ENCODE measurements at regions not wholly inside any gene's neighbourhood (a gene's known extent, or its start where the extent isn't known, plus 50 kb on each side); places are given as distances from the start of the nearest gene placed in this dataset.

DNA sequence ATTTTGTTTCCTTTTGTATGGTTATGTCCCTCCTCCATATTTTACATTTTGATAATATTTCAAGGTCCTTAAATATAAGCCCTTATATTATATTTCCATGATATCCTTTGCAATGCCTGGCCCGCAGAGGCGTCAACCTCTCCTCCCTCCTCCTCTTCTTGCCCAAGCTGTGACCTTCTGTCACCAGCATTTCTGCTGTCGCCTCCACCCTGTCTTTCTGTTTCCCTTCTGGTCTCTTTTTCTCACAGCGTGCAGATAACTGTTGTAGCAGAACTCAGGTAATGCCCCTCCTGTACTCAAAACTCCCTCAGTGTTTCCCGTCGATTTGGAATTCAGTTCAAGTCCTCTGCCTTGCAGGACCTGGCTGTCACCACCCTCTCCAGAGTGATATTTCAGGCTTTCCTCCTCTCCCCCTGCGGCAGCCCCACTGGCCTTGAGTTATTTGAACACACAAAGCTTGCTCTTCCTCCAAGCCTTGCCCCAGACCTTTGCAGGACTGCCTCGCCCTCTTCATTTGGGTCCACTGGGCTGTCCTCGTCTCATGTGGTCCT lies 709.3 kb downstream of the DCDC2C start:
- TF ChIP-seq, protein P1, sequence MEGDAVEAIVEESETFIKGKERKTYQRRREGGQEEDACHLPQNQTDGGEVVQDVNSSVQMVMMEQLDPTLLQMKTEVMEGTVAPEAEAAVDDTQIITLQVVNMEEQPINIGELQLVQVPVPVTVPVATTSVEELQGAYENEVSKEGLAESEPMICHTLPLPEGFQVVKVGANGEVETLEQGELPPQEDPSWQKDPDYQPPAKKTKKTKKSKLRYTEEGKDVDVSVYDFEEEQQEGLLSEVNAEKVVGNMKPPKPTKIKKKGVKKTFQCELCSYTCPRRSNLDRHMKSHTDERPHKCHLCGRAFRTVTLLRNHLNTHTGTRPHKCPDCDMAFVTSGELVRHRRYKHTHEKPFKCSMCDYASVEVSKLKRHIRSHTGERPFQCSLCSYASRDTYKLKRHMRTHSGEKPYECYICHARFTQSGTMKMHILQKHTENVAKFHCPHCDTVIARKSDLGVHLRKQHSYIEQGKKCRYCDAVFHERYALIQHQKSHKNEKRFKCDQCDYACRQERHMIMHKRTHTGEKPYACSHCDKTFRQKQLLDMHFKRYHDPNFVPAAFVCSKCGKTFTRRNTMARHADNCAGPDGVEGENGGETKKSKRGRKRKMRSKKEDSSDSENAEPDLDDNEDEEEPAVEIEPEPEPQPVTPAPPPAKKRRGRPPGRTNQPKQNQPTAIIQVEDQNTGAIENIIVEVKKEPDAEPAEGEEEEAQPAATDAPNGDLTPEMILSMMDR (IDR thresholded peaks at IDR 0.05; ENCODE audit: low read depth, low read length, missing control alignments), result no peak
- H3K4me3 ChIP-seq (replicated peaks; ENCODE audit: low read depth, low read length), result no peak overlapping the region
- no peak for DNase-seq (ENCODE audit: extremely low read depth, low read depth)

GRCh38 chr2:4415171-4415570 lies 711.8 kb downstream of the DCDC2C start:
- TF ChIP-seq, protein P1 (IDR thresholded peaks at IDR 0.05; ENCODE audit: low read depth, low read length, missing control alignments), result no peak
- DNase-seq (ENCODE audit: extremely low read depth, low read depth), result no peak
- H3K4me3 ChIP-seq (replicated peaks; ENCODE audit: low read depth, low read length), result no peak overlapping the region

- TF ChIP-seq, protein P1 (IDR thresholded peaks at IDR 0.05; ENCODE audit: low read depth, low read length, missing control alignments), result no peak
- DNase-seq (ENCODE audit: extremely low read depth, low read depth), result no peak
- H3K4me3 ChIP-seq (replicated peaks; ENCODE audit: low read depth, low read length), result no peak overlapping the region
These were observed 712.5 kb downstream of the DCDC2C start for GRCh38 chr2:4415810-4416413.

DNA sequence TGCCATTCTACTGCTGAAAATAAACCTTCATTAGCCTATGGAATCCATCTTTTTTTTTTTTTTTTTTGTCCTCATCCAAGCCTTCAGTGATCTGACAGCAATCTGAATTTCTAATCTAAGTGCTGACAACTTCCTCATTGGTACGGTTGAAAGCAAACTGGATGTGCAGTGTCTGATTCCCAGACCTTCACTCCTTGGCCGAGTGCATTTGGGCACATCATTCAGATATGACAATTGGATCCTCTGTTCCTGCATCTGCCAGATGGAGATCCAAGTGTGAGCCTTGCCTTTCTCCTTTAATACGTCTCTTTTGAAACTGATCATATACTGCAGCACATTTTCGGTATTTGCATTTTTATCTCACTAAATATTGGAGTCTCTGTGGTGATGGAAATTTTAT lies 713.1 kb downstream of the DCDC2C start:
- TF ChIP-seq, protein P1 (IDR thresholded peaks at IDR 0.05; ENCODE audit: low read depth, low read length, missing control alignments), result no peak
- no peak for DNase-seq (ENCODE audit: extremely low read depth, low read depth)
- no peak overlapping the region for H3K4me3 ChIP-seq (replicated peaks; ENCODE audit: low read depth, low read length)

- no peak for DNase-seq (ENCODE audit: extremely low read depth, low read depth)
- TF ChIP-seq, protein P1 (IDR thresholded peaks at IDR 0.05; ENCODE audit: low read depth, low read length, missing control alignments), result no peak
- no peak overlapping the region for H3K4me3 ChIP-seq (replicated peaks; ENCODE audit: low read depth, low read length)
These were observed 714.4 kb downstream of the DCDC2C start for GRCh38 chr2:4417771-4418170.

DNA sequence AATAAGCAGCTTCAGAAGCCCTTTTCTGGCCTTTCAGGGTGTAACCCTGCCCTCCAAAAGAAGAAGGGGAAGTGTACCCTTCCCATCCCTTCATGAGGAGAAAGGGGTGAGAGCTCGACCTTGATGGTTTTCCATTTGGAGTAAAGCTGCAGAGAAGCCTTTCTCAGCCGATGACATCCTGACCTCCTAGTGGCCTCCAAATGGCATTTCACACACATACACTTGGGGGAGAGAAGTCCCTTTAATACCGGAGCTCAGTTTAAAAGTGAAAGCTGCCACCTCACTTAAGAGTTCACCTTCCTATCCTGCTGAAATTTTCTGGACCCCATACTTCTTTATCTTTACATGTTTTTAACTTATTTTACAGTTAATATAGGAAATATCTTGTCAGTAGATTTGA lies 716.7 kb downstream of the DCDC2C start:
- DNase-seq (ENCODE audit: extremely low read depth, low read depth), result no peak
- TF ChIP-seq, protein P1 (IDR thresholded peaks at IDR 0.05; ENCODE audit: low read depth, low read length, missing control alignments), result no peak
- no peak overlapping the region for H3K4me3 ChIP-seq (replicated peaks; ENCODE audit: low read depth, low read length)

DNA sequence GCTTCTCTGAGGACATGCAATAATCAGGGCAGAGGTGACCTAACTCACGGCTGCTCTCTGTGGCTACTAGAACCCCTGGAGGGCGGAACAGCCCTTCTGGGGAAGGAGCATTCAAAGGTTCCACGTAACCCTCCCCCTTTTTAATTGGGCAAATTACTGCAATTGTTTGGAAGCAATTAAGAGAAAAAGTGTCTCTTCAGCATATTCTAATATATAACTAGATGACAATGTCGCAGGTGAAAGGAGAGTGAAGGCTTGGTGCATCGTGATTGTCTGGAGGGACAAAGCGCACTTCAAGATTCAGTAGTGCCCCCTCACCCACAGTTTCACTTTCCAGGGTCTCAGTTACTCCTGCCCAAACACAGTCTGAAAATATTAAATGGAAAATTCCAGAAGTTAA lies 720.8 kb downstream of the DCDC2C start:
- no peak for DNase-seq (ENCODE audit: extremely low read depth, low read depth)
- TF ChIP-seq, protein P1 (IDR thresholded peaks at IDR 0.05; ENCODE audit: low read depth, low read length, missing control alignments), result no peak
- no peak overlapping the region for H3K4me3 ChIP-seq (replicated peaks; ENCODE audit: low read depth, low read length)

Measured in HFF-Myc (cell line).